ENCODE measurements at regions not wholly inside any gene's neighbourhood (a gene's known extent, or its start where the extent isn't known, plus 50 kb on each side); places are given as distances from the start of the nearest gene placed in this dataset.

DNA sequence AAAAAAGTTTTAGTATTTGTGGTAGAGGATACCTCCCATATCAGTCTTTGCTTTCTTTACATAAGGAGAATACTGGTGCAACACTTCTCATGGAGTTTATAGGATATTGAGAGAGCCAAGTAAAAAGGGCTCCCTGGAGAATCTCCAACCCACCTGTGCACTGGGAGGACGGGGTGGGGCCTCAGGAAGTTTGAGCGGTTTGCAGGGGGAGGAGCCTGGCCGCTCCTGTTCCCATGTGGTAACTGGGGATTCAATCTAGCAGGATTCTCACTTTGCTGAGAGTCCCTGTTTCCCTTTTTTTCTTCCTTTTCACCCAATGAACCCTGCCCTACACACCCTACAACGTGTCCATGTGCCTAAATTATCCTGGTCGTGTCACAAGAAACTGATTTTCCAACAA lies 82.8 kb downstream of the APTX start:
- TF ChIP-seq, protein P1, sequence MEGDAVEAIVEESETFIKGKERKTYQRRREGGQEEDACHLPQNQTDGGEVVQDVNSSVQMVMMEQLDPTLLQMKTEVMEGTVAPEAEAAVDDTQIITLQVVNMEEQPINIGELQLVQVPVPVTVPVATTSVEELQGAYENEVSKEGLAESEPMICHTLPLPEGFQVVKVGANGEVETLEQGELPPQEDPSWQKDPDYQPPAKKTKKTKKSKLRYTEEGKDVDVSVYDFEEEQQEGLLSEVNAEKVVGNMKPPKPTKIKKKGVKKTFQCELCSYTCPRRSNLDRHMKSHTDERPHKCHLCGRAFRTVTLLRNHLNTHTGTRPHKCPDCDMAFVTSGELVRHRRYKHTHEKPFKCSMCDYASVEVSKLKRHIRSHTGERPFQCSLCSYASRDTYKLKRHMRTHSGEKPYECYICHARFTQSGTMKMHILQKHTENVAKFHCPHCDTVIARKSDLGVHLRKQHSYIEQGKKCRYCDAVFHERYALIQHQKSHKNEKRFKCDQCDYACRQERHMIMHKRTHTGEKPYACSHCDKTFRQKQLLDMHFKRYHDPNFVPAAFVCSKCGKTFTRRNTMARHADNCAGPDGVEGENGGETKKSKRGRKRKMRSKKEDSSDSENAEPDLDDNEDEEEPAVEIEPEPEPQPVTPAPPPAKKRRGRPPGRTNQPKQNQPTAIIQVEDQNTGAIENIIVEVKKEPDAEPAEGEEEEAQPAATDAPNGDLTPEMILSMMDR (IDR thresholded peaks at IDR 0.05) = no peak
- TF ChIP-seq POLR2AphosphoS5 (IDR thresholded peaks at IDR 0.05; ENCODE audit: low read depth, low read length) (no peak), REST (IDR thresholded peaks at IDR 0.05; ENCODE audit: insufficient read depth in 1 of 2, low read depth in 2 of 2, low read length in 1 of 2) (no peak), SIN3A (IDR thresholded peaks at IDR 0.05; ENCODE audit: borderline replicate concordance, insufficient read depth, low read depth, low read length) (no peak)

All from Panc1 (cell line).